Left renal cortex interstitium (tissue), 4 donors: ENCODE measurements at regions not wholly inside any gene's neighbourhood (a gene's known extent, or its start where the extent isn't known, plus 50 kb on each side); places are given as distances from the start of the nearest gene placed in this dataset.

Experiments used
- DNase-seq, 4 donors: peaks; one replicate each; pipeline ENCODE4 v3.0.0-alpha.2; 2013; ENCODE audit warnings: low read depth in 4 of 4, low spot score in 2 of 4, missing footprints in 1 of 4

DNA sequence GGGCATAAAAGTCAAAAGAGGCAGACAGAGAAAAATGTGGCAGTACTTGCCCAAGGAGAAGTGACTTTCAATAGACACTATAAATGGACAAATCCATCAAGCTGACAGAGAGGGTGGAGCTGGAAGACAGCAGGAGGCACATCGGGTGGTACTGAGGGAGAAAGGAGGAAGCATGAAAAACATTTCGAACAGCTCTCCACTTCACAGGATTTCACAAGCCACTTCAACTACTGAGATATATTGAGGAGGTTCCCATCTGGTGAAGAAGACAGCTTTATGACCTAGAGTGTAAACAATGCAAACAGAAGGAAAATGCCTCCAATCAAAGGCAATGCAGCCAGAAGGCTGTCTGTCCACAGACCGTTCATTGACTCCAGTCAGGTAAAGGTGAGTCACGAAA is 259.4 kb upstream of the ECI2 start:
- no peak for DNase-seq

DNA sequence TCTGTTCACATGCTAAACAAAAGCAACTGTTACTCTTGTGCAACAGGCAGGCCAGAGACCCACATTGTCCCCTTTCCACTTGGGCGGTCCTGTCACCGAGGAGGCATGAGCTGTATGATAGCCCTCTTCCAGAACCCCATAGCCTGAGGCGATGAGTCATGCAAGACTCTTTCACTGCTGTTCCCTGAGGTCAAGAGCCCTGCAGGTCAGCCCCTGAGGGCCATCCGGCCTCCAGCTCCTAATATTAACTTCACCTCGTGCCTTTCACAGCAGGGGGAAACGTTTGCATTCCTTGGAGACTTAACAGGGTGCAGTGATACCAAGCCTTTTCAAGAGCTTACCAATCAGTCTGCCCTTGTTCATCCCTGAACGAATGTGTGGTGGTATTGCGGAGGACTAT is 253.3 kb upstream of the ECI2 start:
- no peak for DNase-seq

- no peak for DNase-seq
These were observed 249.3 kb upstream of the ECI2 start for GRCh38 chr6:4384656-4385055.

GRCh38 chr6:4383910-4384638 is 248.7 kb upstream of the ECI2 start:
- DNase-seq, result no peak

DNA sequence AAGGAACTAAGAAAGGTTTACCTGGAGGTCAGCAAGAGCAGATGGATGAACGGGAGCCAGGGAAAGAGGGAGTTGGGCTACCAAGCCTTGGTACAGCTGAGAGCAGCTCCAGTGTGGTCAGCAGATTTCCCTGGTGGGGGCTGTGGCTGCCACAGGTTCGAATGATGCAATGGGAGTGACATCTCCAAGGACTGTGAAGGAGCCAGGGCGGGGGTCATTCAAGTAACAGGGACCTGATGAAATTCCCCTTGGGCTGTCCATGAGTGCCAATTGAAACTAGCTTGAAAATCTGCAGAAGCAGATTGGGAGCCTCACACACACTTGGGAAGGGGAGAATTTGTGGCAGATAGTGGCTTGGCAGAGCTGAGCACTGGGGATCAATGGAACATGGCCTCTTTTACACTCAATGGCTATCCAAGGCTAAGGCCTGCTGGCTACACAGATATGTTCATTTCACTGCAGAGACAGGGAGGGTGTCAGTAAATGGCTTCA is 247.0 kb upstream of the ECI2 start:
- no peak for DNase-seq

DNA sequence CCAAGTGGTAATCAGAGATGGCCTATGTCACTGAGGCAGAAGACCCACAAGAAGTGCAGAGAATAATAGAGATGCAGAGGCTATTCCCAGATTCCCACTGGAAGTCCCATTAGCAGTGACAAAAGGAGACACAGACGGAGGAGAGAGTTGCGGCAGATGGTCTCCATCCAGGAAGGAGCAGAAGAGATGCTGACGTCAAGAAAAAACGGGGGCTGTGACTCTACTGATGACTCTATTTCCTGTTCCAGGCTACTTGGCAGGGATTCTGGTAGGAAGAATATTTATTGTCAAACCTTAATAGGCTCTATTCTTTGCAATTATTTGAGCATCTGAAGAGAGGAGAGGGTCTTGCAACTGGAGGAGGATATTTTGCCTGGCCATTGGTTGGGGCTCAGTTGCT is 246.0 kb upstream of the ECI2 start:
- peak in 3 of 4 donors; percentile 46 to 63 (median 62) for DNase-seq

DNA sequence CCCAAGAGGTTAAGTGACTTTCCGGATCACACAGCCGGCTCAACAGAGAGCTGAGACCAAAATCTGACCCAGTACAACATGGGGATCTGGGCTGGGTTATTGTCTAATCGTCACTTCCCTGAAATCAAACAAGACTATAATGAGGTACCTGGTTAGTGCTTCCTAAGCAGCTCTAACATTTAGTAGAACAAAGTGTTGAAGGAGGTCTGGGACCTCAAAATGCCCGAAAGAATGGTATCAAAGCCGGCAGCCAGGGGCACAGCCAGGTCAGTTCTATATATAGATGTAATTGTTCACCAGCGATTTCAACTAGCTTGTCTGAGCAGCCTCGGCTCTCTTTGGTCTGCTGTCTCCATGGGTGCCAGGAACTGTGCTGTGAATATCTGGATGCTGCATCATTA is 245.5 kb upstream of the ECI2 start:
- no peak for DNase-seq

DNA sequence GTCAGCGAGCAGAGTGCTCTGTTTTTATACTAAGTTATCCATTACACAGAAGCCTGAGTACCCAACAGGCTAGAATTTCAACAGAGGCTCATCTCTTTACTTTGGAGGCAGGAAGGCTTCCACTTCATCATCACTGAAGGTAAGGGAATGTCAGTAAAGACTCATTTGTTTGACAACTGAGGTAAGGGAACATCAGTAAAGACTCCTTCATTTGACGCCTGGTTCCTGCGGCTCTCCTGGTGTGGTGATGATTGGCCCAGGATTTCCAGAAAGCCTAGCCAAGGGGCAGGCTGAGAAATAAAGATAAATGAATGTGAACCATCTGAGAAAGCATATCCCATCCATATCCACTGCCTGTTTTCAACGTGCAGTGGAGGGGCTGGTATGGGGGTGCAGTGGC is 244.6 kb upstream of the ECI2 start:
- no peak for DNase-seq

DNA sequence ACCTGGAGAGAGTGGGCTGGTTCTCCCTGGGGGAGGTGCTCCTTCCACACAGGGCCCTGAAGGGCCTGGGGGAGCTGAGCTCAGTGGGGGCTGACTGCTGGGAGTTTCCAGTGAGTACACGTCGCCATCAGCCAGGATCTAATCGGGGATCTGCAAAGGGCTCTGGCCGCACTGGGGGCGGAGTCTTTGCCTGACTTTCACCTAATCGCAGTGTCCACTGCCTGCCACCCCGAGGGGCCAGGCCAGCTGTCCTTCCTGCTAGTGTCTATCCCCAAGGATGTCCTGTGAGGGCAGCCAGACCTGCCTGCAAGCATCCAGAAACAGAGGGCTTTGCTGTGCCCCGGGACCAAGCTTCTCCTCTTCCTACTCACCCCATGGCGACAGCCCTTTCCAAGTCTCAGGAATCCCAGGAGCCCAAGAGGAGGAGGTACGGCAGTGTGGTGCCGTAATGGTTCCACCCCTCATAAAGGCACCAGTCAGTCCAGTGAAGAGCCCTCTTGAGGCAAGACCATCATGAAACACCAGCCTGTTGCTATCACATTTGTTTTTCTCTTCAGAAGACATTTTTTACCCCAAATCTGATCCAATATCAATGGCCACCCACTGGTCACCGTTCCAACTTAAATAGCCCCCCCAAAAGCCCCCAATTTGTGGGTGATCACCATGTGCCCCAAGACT is 243.1 kb upstream of the ECI2 start:
- DNase-seq, result no peak

DNA sequence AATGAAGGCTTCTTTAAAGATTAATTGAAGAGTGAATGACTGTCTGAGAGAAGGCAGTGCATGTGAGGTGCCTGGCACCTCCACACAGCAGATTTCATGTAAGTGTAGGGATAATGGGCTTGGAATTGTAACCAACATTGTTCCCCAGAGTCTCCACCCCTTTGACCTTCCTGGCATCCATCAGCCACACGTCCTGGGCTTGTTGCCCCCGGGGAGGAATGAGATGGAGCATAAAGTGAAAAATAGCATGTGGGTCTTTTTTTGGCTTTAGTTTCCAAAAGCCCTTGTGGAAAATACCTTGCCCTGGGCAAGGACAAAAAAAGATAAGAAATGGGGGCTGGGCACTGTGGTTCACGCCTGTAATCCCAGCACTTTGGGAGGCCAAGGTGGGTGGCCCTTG is 242.2 kb upstream of the ECI2 start:
- no peak for DNase-seq

- no peak for DNase-seq
These were observed 238.8 kb upstream of the ECI2 start for GRCh38 chr6:4374216-4374615.

- no peak for DNase-seq
These were observed 237.5 kb upstream of the ECI2 start for GRCh38 chr6:4372866-4373265.

DNA sequence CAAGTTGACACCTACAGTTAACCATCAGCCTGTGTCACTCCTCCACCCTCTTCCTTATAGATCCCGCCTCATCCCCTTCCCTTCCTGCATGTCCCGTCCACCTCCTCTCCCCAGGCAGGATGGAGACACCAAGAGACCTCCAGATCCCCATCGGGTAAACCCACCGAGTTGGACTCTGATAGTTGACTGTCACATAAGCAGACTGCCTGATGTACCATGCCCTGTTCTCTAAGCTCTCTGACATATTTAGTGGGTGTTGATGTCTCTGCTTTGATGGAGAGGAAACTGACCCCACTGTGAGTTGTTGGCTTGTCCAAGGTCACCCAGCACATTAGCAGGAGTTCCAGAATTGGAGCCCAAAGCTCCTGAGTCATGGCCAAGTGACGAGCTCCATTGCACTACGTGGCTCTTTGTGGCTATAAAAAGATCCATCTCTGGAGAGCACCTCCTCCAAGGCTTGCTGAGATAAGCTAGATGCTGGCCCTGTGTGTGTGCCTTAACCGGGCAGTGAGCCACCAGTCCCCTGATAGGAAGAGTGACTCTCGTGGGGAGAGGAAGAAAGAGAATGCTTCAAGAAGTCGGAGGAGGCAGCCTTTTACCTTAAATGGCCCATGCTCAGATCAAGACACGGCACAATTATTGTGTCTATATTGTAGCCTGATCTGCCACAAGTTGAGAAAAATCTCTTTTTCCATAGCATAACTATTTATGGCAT is 236.0 kb upstream of the ECI2 start:
- no peak for DNase-seq

DNA sequence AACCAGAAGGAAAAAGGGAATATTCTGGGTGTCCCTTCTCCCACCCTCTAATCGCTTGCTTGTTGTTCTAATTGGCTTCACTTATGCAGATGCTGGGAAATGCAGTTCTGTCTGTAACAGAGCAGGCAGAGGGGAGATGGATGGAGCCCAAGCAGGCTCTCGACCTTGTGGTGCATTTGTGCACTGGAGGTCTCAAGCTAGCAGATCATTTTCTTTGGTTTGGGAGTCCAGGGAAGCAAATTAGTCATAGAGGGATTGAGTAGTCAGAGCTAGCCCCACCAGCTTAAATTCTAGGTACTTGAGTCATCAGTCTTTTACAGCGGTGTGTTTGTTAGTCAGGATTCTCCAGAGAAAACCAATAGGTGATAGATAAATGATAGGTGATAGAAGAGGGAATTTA is 234.7 kb upstream of the ECI2 start:
- DNase-seq, result no peak

- no peak for DNase-seq
These were observed 234.2 kb upstream of the ECI2 start for GRCh38 chr6:4369616-4370015.

GRCh38 chr6:4368649-4369048 is 233.3 kb upstream of the ECI2 start:
- DNase-seq, result no peak

GRCh38 chr6:4367643-4368042 is 232.3 kb upstream of the ECI2 start:
- no peak for DNase-seq

DNA sequence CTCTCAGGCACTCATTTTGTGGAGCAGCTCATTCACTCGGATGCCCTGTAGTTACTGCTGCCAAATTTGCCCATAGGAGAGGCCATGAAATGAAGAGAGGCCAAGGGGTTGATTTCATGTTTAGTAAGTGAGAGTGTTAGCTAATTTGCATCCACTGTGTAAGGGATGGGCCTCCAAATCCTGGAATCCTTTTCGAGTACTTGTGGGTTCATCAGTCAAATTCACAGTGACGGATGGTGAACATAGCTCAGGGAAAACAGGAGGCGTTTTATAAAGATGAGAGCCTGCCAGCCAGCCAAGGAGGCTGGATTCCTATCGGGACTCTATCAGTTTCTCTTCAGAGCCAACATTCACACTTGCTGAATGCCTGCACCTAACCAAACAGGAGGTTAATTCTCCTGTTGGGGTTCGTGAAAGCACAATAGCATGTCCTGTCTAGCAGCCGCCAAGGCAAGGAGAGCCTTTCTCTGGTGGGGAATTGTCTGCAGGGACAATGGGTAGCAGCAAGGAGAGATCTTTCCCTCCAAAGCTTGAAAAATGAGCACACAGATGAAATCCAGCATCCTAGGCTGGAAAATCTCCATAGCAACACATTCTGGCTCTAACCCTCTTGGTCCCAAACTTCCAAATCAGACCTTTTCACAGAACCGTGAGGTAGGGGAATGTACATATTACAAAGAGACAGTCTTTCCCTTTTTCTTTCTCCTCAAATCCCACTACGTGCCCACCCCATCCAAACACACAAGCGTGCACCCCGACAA is 231.4 kb upstream of the ECI2 start:
- DNase-seq, result no peak

GRCh38 chr6:4365686-4366085 is 230.3 kb upstream of the ECI2 start:
- DNase-seq, result no peak

GRCh38 chr6:4364711-4365110 is 229.3 kb upstream of the ECI2 start:
- no peak for DNase-seq

DNA sequence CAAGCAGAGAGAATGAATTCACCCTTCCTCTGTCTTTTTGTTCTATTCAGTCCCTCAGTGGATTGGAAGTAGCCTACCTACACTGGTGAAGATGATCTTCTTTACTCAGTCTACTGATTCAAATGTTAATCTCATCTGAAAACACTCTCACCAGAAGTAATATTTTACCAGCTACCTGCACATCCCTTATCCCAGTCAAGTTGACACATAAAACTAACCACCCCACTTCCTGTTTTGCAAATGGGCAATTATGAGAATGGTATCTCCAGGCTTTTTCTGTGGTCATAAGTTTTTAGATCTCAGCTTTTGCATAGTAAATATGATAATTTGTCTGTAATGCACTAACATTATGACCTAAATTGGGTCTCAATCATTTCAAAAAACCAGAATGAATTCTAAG is 228.8 kb upstream of the ECI2 start:
- DNase-seq, result no peak
